SK-N-SH treated with all-trans-retinoic acid at 6 μM for 48 hours (cell line): ENCODE measurements at regions not wholly inside any gene's neighbourhood (a gene's known extent, or its start where the extent isn't known, plus 50 kb on each side); places are given as distances from the start of the nearest gene placed in this dataset.

ENCODE experiments used
- ZFP3 ChIP-seq: fragments of 250-450 bp; sonication (Bioruptor Pico); IDR thresholded peaks from 2 replicates; pipeline ENCODE4 v1.5.0; 2020; ENCODE audit warnings: mild to moderate bottlenecking, moderate library complexity
- ZNF565 ChIP-seq: fragments of 450-650 bp; formaldehyde crosslinking; conservative IDR thresholded peaks from 2 replicates; pipeline ENCODE4 v1.5.0; 2020; ENCODE audit warnings: low read depth, mild to moderate bottlenecking, moderate library complexity

DNA sequence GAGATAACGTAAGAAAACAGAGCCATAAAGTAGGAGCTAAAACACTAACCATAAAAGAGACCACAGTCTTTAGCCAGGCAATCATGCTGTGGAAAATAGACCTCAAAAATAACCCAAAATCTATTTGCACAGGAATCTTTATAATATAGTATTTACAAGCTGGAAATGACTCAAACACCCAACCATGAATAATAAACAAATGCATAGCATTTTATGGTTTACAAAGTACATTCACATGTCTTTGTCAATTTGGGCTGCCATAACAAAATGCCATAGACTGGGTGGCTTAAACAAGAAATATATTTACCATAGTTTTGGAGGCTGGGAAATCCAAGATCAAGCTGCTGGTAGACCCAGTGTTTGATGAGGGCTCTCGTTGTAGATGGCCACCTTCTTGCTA is 65.5 kb upstream of the GRB10 start:
- TF ChIP-seq ZNF565 (CRISPR knock-in tag): no peak
- no peak for TF ChIP-seq ZFP3 (CRISPR knock-in tag)
